Kidney epithelial cell (primary cell): ENCODE measurements at regions not wholly inside any gene's neighbourhood (a gene's known extent, or its start where the extent isn't known, plus 50 kb on each side); places are given as distances from the start of the nearest gene placed in this dataset.

ENCODE experiments used
- DNase-seq: peaks from one replicate; pipeline ENCODE4 v3.0.0-alpha.2; 2010; ENCODE audit warnings: low read depth
- H3K27me3 ChIP-seq: 2 replicates; pipeline ENCODE4 v1.6.0; 2011; ENCODE audit warnings: low read length; ENCODE audit not compliant: control insufficient read depth, insufficient read depth
- H3K36me3 ChIP-seq: 2 replicates; pipeline ENCODE4 v1.5.1; 2011; ENCODE audit warnings: low read length; ENCODE audit not compliant: control insufficient read depth, insufficient read depth
- H3K4me3 ChIP-seq: 2 replicates; pipeline ENCODE4 v1.5.1; 2011; ENCODE audit warnings: low read depth, mild to moderate bottlenecking, control low read depth, low read length
- CTCF ChIP-seq: IDR thresholded peaks from 2 replicates; pipeline ENCODE4 v1.5.1; 2011; ENCODE audit warnings: mild to moderate bottlenecking, moderate library complexity, low read length, control low read depth, inconsistent platforms; ENCODE audit not compliant: insufficient read depth, poor library complexity, severe bottlenecking

GRCh38 chr16:13306161-13306995 is 405.0 kb downstream of the SHISA9 start:
- DNase-seq = no peak

GRCh38 chr16:13307255-13307654 is 405.9 kb downstream of the SHISA9 start:
- DNase-seq = peak; percentile 99
- TF ChIP-seq CTCF = no peak

More at GRCh38 chr16:13306161-13306995, 405.0 kb downstream of the SHISA9 start:
- no peak for TF ChIP-seq CTCF
- H3K27me3 ChIP-seq = no peaks in the 10 kb centered on the region
- H3K4me3 ChIP-seq = no peak overlapping the region
- H3K36me3 ChIP-seq = no peaks in the 10 kb centered on the region

GRCh38 chr16:13307851-13308250 is 406.5 kb downstream of the SHISA9 start:
- no peak for TF ChIP-seq CTCF
- H3K36me3 ChIP-seq = no peaks in the 10 kb centered on the region
- DNase-seq = no peak
- H3K27me3 ChIP-seq = no peaks in the 10 kb centered on the region
- H3K4me3 ChIP-seq = no peak overlapping the region

More at GRCh38 chr16:13307255-13307654, 405.9 kb downstream of the SHISA9 start:
- Histone ChIP-seq H3K4me3 (no peak overlapping the region), H3K36me3 (no peaks in the 10 kb centered on the region), H3K27me3 (no peaks in the 10 kb centered on the region)

- H3K4me3 ChIP-seq = no peak overlapping the region
- H3K27me3 ChIP-seq = no peaks in the 10 kb centered on the region
- no peak for TF ChIP-seq CTCF
- H3K36me3 ChIP-seq = no peaks in the 10 kb centered on the region
- no peak for DNase-seq
Measured at GRCh38 chr16:13312063-13312462, 410.7 kb downstream of the SHISA9 start.

- no peak for TF ChIP-seq CTCF
Measured at GRCh38 chr16:13313351-13313750, 412.0 kb downstream of the SHISA9 start.

GRCh38 chr16:13314633-13315032 is 413.2 kb downstream of the SHISA9 start:
- Histone ChIP-seq H3K4me3 (no peak overlapping the region), H3K27me3 (no peaks in the 10 kb centered on the region), H3K36me3 (no peaks in the 10 kb centered on the region)
- DNase-seq = no peak
- TF ChIP-seq CTCF = no peak

More at GRCh38 chr16:13313351-13313750, 412.0 kb downstream of the SHISA9 start:
- no peaks in the 10 kb centered on the region for H3K27me3 ChIP-seq
- H3K36me3 ChIP-seq = no peaks in the 10 kb centered on the region
- no peak overlapping the region for H3K4me3 ChIP-seq
- no peak for DNase-seq
